Embryonic facial prominence (tissue), 1 donor: ENCODE measurements at regions not wholly inside any gene's neighbourhood (a gene's known extent, or its start where the extent isn't known, plus 50 kb on each side); places are given as distances from the start of the nearest gene placed in this dataset.

Source experiments
- DNase-seq: peaks from one replicate; pipeline ENCODE4 v3.0.0-alpha.2; 2016; ENCODE audit errors: extremely low spot score

GRCh38 chr6:148287623-148288333 lies 54.9 kb upstream of the SASH1 start:
- no peak for DNase-seq

- no peak for DNase-seq
Measured at GRCh38 chr6:148288541-148288940, 54.1 kb upstream of the SASH1 start.

GRCh38 chr6:148289153-148289552 lies 53.5 kb upstream of the SASH1 start:
- no peak for DNase-seq

GRCh38 chr6:148291876-148292275 lies 50.8 kb upstream of the SASH1 start:
- no peak for DNase-seq
